Omental fat pad (tissue), 3 donors: ENCODE measurements at regions not wholly inside any gene's neighbourhood (a gene's known extent, or its start where the extent isn't known, plus 50 kb on each side); places are given as distances from the start of the nearest gene placed in this dataset.
"Not testable (repeated sequence)": the region's sequence is repeated elsewhere in the genome, so short reads cannot be mapped to it uniquely, and the experiment has no call there.

Experiments used
- ATAC-seq: fragments of 150-250 bp; one replicate; pipeline ENCODE4 v1.9.1; 2016; ENCODE audit warnings: mild to moderate bottlenecking, moderate library complexity; ENCODE audit not compliant: low FRiP score
- DNase-seq: peaks from one replicate; pipeline ENCODE4 v3.0.0-alpha.2; 2019; ENCODE audit warnings: low spot score
- TF ChIP-seq, protein P1 (sequence below), 3 donors: fragments of 450-650 bp; IDR thresholded peaks; one replicate each; pipeline ENCODE4 v1.5.1; 2016 to 2017; ENCODE audit warnings: antibody characterized with exemption in 3 of 3, mild to moderate bottlenecking in 3 of 3, moderate library complexity in 2 of 3

GRCh38 chr4:181798536-181798935 is 444.7 kb upstream of the TENM3 start:
- DNase-seq (no peak), ATAC-seq (no peak)
- TF ChIP-seq, protein P1, sequence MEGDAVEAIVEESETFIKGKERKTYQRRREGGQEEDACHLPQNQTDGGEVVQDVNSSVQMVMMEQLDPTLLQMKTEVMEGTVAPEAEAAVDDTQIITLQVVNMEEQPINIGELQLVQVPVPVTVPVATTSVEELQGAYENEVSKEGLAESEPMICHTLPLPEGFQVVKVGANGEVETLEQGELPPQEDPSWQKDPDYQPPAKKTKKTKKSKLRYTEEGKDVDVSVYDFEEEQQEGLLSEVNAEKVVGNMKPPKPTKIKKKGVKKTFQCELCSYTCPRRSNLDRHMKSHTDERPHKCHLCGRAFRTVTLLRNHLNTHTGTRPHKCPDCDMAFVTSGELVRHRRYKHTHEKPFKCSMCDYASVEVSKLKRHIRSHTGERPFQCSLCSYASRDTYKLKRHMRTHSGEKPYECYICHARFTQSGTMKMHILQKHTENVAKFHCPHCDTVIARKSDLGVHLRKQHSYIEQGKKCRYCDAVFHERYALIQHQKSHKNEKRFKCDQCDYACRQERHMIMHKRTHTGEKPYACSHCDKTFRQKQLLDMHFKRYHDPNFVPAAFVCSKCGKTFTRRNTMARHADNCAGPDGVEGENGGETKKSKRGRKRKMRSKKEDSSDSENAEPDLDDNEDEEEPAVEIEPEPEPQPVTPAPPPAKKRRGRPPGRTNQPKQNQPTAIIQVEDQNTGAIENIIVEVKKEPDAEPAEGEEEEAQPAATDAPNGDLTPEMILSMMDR (IDR thresholded peaks at IDR 0.05), result no peak

GRCh38 chr4:181799561-181800069 is 443.6 kb upstream of the TENM3 start:
- ATAC-seq (no peak), DNase-seq (no peak)
- TF ChIP-seq, protein P1 (IDR thresholded peaks at IDR 0.05), result no peak

- TF ChIP-seq, protein P1 (IDR thresholded peaks at IDR 0.05), result no peak
- ATAC-seq (no peak), DNase-seq (no peak)
Observed at GRCh38 chr4:181802207-181802606, 441.0 kb upstream of the TENM3 start.

DNA sequence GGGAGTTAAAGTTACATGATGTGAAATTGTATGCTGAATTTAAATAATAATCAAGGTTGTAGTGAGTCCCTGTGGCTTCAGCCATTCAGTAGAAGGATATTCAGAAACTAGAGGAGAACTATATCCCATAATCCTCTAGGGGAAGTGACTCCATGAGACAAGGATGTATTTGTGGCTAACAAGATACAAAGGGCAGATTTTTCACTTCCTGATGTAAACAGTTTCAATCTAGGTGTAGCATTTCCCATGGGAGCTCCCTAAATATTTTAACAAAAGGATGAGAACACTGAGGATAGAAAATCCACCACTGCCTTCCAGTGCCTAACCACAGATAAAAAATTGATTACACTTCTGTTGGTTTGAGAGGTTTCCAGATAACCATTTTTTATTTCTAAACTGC is 435.4 kb upstream of the TENM3 start:
- TF ChIP-seq, protein P1 (IDR thresholded peaks at IDR 0.05), result no peak
- DNase-seq, result no peak
- no peak for ATAC-seq

GRCh38 chr4:181810711-181811110 is 432.5 kb upstream of the TENM3 start:
- ATAC-seq (no peak), DNase-seq (no peak)
- TF ChIP-seq, protein P1 (IDR thresholded peaks at IDR 0.05), result no peak

DNA sequence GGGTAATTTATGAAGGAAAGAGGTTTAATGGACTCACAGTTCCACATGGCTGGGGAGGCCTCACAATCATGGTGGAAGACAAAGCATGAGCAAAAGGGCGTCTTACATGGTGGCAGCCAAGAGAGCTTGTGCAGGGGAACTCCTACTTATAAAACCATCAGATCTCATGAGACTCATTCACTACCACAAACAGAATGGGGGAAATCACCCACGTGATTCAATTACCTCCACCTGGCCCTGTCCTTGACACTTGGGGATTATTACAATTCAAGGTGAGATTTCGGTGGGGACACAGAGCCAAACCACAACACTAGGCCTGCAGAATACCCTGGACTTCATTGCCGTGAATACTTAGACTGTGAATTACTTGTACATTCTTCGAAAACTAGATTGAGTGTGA is 431.7 kb upstream of the TENM3 start:
- not testable (repeated sequence) for DNase-seq, ATAC-seq

GRCh38 chr4:181819946-181820345 is 423.3 kb upstream of the TENM3 start:
- ATAC-seq (no peak), DNase-seq (no peak)
- TF ChIP-seq, protein P1 (IDR thresholded peaks at IDR 0.05), result no peak

- TF ChIP-seq, protein P1 (IDR thresholded peaks at IDR 0.05), result no peak
- DNase-seq (no peak), ATAC-seq (no peak)
Observed at GRCh38 chr4:181820553-181820952, 422.6 kb upstream of the TENM3 start.
